H9 (cell line): ENCODE measurements at regions not wholly inside any gene's neighbourhood (a gene's known extent, or its start where the extent isn't known, plus 50 kb on each side); places are given as distances from the start of the nearest gene placed in this dataset.

Experiments used
- DNase-seq: peaks from one replicate; pipeline ENCODE4 v3.0.0-alpha.2; 2017
- H2AFZ ChIP-seq: one replicate; pipeline ENCODE4 v1.6.1; 2013; ENCODE audit warnings: mild to moderate bottlenecking, low read length, control low read depth, moderate library complexity
- H2AK5ac ChIP-seq: 2 replicates; pipeline ENCODE4 v1.6.1; 2013; ENCODE audit warnings: low read length, control low read depth, mixed read lengths; ENCODE audit not compliant: insufficient read length
- H2BK120ac ChIP-seq: one replicate; pipeline ENCODE4 v1.6.1; 2013; ENCODE audit warnings: low read depth, mild to moderate bottlenecking, low read length, control low read depth, inconsistent platforms; ENCODE audit not compliant: poor library complexity, severe bottlenecking
- H2BK12ac ChIP-seq: 2 replicates; pipeline ENCODE4 v1.6.1; 2013; ENCODE audit warnings: low read length, control low read depth, mixed read lengths, low read depth; ENCODE audit not compliant: insufficient read length
- H2BK15ac ChIP-seq: 2 replicates; pipeline ENCODE4 v1.6.1; 2013; ENCODE audit warnings: low read depth, low read length, control low read depth
- H2BK20ac ChIP-seq: one replicate; pipeline ENCODE4 v1.6.1; 2013; ENCODE audit warnings: low read depth, mild to moderate bottlenecking, low read length, control low read depth, inconsistent platforms; ENCODE audit not compliant: poor library complexity, severe bottlenecking
- H2BK5ac ChIP-seq: 2 replicates; pipeline ENCODE4 v1.6.1; 2013; ENCODE audit warnings: low read length, control low read depth, mixed read lengths; ENCODE audit not compliant: insufficient read length
- H3K14ac ChIP-seq: 2 replicates; pipeline ENCODE4 v1.6.1; 2013; ENCODE audit warnings: low read length, control low read depth; ENCODE audit not compliant: insufficient read depth
- H3K18ac ChIP-seq: 2 replicates; pipeline ENCODE4 v1.6.1; 2013; ENCODE audit warnings: low read depth, mild to moderate bottlenecking, mixed read lengths, low read length, control low read depth; ENCODE audit not compliant: insufficient read length
- H3K23ac ChIP-seq: 2 replicates; pipeline ENCODE4 v1.6.1; 2013; ENCODE audit warnings: low read length, control low read depth, mixed read lengths, low read depth; ENCODE audit not compliant: insufficient read length
- H3K23me2 ChIP-seq: 2 replicates; pipeline ENCODE4 v1.6.1; 2013; ENCODE audit warnings: low read depth, mild to moderate bottlenecking, mixed read lengths, low read length, control low read depth; ENCODE audit not compliant: insufficient read length, poor library complexity, severe bottlenecking
- H3K27ac ChIP-seq: 2 replicates; pipeline ENCODE4 v1.5.1; 2013; ENCODE audit warnings: low read length, control low read depth, mixed read lengths, low read depth; ENCODE audit not compliant: insufficient read length
- H3K27me3 ChIP-seq: 2 replicates; pipeline ENCODE4 v1.6.1; 2013; ENCODE audit warnings: low read length, control low read depth, inconsistent platforms; ENCODE audit not compliant: insufficient read depth
- H3K4ac ChIP-seq: 2 replicates; pipeline ENCODE4 v1.6.1; 2013; ENCODE audit warnings: low read depth, mild to moderate bottlenecking, control low read depth, inconsistent platforms, low read length, moderate library complexity
- H3K4me1 ChIP-seq: 2 replicates; pipeline ENCODE4 v1.6.1; 2013; ENCODE audit warnings: low read length, control low read depth, inconsistent platforms; ENCODE audit not compliant: insufficient read depth
- H3K4me2 ChIP-seq: 2 replicates; pipeline ENCODE4 v1.6.1; 2013; ENCODE audit warnings: low read length, control low read depth, mixed read lengths; ENCODE audit not compliant: insufficient read length, insufficient read depth
- H3K56ac ChIP-seq: 2 replicates; pipeline ENCODE4 v1.6.1; 2013; ENCODE audit warnings: low read depth, mild to moderate bottlenecking, mixed read lengths, low read length, control low read depth; ENCODE audit not compliant: insufficient read length
- H3K79me1 ChIP-seq: 2 replicates; pipeline ENCODE4 v1.6.1; 2013; ENCODE audit warnings: low read depth, mild to moderate bottlenecking, moderate library complexity, low read length, control low read depth, inconsistent platforms; ENCODE audit not compliant: insufficient read depth, poor library complexity, severe bottlenecking
- H3K79me2 ChIP-seq: 2 replicates; pipeline ENCODE4 v1.6.1; 2013; ENCODE audit warnings: low read length, control low read depth, inconsistent platforms; ENCODE audit not compliant: insufficient read depth
- H3K9ac ChIP-seq: 2 replicates; pipeline ENCODE4 v1.6.1; 2013; ENCODE audit warnings: low read length, control low read depth, mixed read lengths; ENCODE audit not compliant: insufficient read length; ENCODE audit errors: extremely low read depth
- H3K9me3 ChIP-seq: one replicate; pipeline ENCODE4 v1.6.1; 2013; ENCODE audit warnings: low read depth, low read length, inconsistent platforms; ENCODE audit not compliant: control insufficient read depth
- H3T11ph ChIP-seq: one replicate; pipeline ENCODE4 v1.6.1; 2013; ENCODE audit warnings: mild to moderate bottlenecking, low read length, control low read depth, inconsistent platforms
- H4K20me1 ChIP-seq: one replicate; pipeline ENCODE4 v1.6.1; 2013; ENCODE audit not compliant: control insufficient read depth, insufficient read length, insufficient read depth
- H4K5ac ChIP-seq: 2 replicates; pipeline ENCODE4 v1.6.1; 2013; ENCODE audit warnings: low read depth, mild to moderate bottlenecking, mixed read lengths, low read length, control low read depth; ENCODE audit not compliant: insufficient read length
- H4K8ac ChIP-seq: replicated peaks from 2 replicates; pipeline ENCODE4 v1.6.1; 2013; ENCODE audit warnings: low read length, control low read depth, mixed read lengths, low read depth; ENCODE audit not compliant: insufficient read length
- H4K91ac ChIP-seq: 2 replicates; pipeline ENCODE4 v1.6.1; 2013; ENCODE audit warnings: low read depth, mild to moderate bottlenecking, moderate library complexity, mixed read lengths, low read length, control low read depth; ENCODE audit not compliant: insufficient read length
- H3K27ac Mint-ChIP-seq, 3 experiments: 2 replicates in 2 of 3; 3 replicates in 1 of 3; pipeline ENCODE4 v1.8.0; 2020 to 2021; ENCODE audit warnings: mixed read lengths in 3 of 3, mild to moderate bottlenecking in 1 of 3, moderate library complexity in 1 of 3
- H3K27me3 Mint-ChIP-seq: 2 replicates; pipeline ENCODE4 v1.8.0; 2021; ENCODE audit warnings: low read depth, mild to moderate bottlenecking, moderate library complexity, mixed read lengths
- H3K36me3 Mint-ChIP-seq, 3 experiments: 2 replicates in 2 of 3; 3 replicates in 1 of 3; pipeline ENCODE4 v1.8.0; 2020 to 2021; ENCODE audit warnings: low read depth in 3 of 3, mixed read lengths in 3 of 3; ENCODE audit not compliant: insufficient read depth in 1 of 3
- H3K4me1 Mint-ChIP-seq, 2 experiments: 2 replicates each; pipeline ENCODE4 v1.8.0; 2020; ENCODE audit warnings: mixed read lengths in 2 of 2
- H3K4me3 Mint-ChIP-seq, 2 experiments: 2 replicates in 1 of 2; 3 replicates in 1 of 2; pipeline ENCODE4 v1.8.0; 2020 to 2021; ENCODE audit warnings: mild to moderate bottlenecking in 2 of 2, mixed read lengths in 2 of 2, moderate library complexity in 1 of 2
- H3K9me3 Mint-ChIP-seq, 2 experiments: 2 replicates in 1 of 2; 3 replicates in 1 of 2; pipeline ENCODE4 v1.8.0; 2020; ENCODE audit warnings: mild to moderate bottlenecking in 2 of 2, mixed read lengths in 2 of 2, moderate library complexity in 1 of 2
- CTCF ChIP-seq: fragments of 200-600 bp; sonication (generic); conservative IDR thresholded peaks from 3 replicates; pipeline ENCODE4 v1.8.0; 2021; ENCODE audit warnings: antibody characterized with exemption, mild to moderate bottlenecking
- WGBS: extraction: QIAGEN DNeasy Blood & Tissue Kit; methylation state at CpG from one replicate; pipeline ENCODE4 v1.1.7; 2013; ENCODE audit warnings: missing lambda C conversion rate, low lambda C conversion rate, mixed read lengths; ENCODE audit not compliant: insufficient read length; ENCODE audit errors: extremely low coverage; 5-methylcytosine and 5-hydroxymethylcytosine counted together

DNA sequence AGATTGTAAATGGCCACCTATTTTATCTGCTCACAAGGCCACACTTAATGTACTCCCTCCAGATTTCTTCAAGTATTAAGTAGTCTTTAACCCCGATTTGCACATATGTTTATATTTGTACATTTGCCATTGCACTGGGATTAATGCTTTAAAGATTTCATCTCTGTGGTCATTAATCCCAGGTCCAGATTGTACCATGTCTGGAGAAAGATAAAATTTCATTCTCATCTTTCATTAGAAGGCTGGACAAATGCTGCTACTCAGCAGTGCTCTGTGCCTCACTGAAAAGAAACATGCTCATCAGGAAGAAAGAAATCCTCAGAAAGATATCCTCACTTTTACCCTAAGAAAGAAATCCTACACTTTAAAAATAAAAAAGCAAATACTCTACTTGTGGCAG lies 62.5 kb upstream of the LRRC3B start:
- no peak overlapping the region for H4K5ac ChIP-seq
- H3T11ph ChIP-seq: no peak overlapping the region
- no peaks in the 10 kb centered on the region for H3K36me3 Mint-ChIP-seq
- H3K79me1 ChIP-seq: no peaks in the 10 kb centered on the region
- H3K4me1 ChIP-seq: no peaks in the 10 kb centered on the region
- no peak overlapping the region for H3K4ac ChIP-seq
- H3K4me2 ChIP-seq: no peak overlapping the region
- H4K20me1 ChIP-seq: no peaks in the 10 kb centered on the region
- no peak overlapping the region for H3K27ac ChIP-seq
- no peaks in the 10 kb centered on the region; the same call in 1 of the 2 replicates for H3K27me3 Mint-ChIP-seq
- no peak overlapping the region for H3K56ac ChIP-seq
- WGBS: no CpG with 5 or more reads among the region's 1 CpG
- no peak overlapping the region for H4K91ac ChIP-seq
- H2AK5ac ChIP-seq: no peak overlapping the region
- H3K18ac ChIP-seq: no peak overlapping the region
- TF ChIP-seq CTCF: no peak
- H3K27ac Mint-ChIP-seq: no peak overlapping the region
- H3K79me2 ChIP-seq: no peaks in the 10 kb centered on the region
- H3K23ac ChIP-seq: no peak overlapping the region
- H3K14ac ChIP-seq: no peak overlapping the region
- no peak for DNase-seq
- H3K9me3 ChIP-seq: no peaks in the 10 kb centered on the region
- H2BK15ac ChIP-seq: no peak overlapping the region
- no peak overlapping the region for H3K9ac ChIP-seq
- H3K9me3 Mint-ChIP-seq: no peaks in the 10 kb centered on the region
- H2BK12ac ChIP-seq: no peak overlapping the region
- no peaks in the 10 kb centered on the region for H3K27me3 ChIP-seq
- H2AFZ ChIP-seq: no peak overlapping the region
- no peak overlapping the region for H4K8ac ChIP-seq
- peaks cover 4 to 6% of the 10 kb centered on the region in 2 experiments; a peak in 2 of 4 replicates for H3K4me1 Mint-ChIP-seq
- H3K4me3 Mint-ChIP-seq: no peak overlapping the region
- H2BK5ac ChIP-seq: no peak overlapping the region
- no peaks in the 10 kb centered on the region for H3K23me2 ChIP-seq
- no peak overlapping the region for H2BK120ac ChIP-seq
- H2BK20ac ChIP-seq: no peak overlapping the region
